ENCODE measurements at regions not wholly inside any gene's neighbourhood (a gene's known extent, or its start where the extent isn't known, plus 50 kb on each side); places are given as distances from the start of the nearest gene placed in this dataset.
"Not testable (repeated sequence)": the region's sequence is repeated elsewhere in the genome, so short reads cannot be mapped to it uniquely, and the experiment has no call there.

DNA sequence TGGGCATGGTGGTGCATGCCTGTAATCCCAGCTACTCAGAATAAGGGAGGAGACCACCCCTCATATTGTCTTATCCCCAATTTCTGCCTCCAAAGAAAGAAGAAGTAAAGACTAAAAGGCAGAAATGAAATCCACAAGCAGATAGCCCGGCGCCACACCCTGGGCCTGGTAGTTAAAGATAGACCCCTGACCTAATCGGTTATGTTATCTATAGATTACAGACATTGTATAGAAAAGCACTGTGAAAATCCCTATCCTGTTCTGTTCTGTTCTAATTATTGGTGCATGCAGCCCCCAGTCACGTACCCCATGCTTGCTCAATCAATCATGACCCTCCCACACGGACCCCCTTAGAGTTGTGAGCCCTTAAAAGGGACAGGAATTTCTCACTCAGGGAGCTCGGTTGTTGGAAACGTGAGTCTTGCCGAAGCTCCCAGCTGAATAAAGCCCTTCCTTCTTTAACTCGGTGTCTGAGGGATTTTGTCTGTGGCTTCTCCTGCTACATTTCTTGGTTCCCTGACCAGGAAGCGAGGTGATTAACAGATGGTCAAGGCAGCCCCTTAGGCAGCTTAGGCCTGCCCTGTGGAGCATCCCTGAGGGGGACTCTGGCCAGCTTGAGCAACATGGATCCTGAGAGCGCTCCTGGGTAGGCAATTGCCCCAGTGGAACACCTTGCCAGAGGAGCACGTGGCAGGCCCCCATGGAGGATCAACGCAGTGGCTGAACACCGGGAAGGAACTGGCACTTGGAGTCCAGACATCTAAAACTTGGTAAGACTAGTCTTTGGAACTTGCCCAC, 188.7 kb upstream of the NDUFV2 start:
- not testable (repeated sequence) for DNase-seq

GRCh38 chr18:8914404-8915264, 187.9 kb upstream of the NDUFV2 start:
- DNase-seq = not testable (repeated sequence)

- not testable (repeated sequence) for DNase-seq
Measured at GRCh38 chr18:8920856-8921787, 181.4 kb upstream of the NDUFV2 start.

DNA sequence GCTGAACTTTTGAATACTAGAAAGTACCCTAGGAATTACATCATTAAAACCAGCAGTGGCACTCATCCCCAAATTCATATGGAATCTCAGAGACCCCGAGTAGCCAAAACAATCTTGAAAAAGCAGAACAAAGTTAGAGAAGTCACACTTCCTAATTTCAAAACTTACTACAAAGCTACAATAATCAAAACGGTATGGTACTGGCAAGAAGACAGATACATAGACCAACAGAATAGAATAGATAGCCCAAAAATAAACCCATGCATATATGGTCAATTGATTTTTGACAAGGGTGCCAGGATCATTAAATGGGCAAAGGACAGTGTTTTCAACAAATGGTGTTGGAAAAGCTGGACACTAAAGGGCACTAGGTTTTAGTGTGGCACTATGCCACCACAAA, 176.0 kb upstream of the NDUFV2 start:
- no peak for DNase-seq

GRCh38 chr18:8928044-8928443, 174.5 kb upstream of the NDUFV2 start:
- DNase-seq = no peak

DNA sequence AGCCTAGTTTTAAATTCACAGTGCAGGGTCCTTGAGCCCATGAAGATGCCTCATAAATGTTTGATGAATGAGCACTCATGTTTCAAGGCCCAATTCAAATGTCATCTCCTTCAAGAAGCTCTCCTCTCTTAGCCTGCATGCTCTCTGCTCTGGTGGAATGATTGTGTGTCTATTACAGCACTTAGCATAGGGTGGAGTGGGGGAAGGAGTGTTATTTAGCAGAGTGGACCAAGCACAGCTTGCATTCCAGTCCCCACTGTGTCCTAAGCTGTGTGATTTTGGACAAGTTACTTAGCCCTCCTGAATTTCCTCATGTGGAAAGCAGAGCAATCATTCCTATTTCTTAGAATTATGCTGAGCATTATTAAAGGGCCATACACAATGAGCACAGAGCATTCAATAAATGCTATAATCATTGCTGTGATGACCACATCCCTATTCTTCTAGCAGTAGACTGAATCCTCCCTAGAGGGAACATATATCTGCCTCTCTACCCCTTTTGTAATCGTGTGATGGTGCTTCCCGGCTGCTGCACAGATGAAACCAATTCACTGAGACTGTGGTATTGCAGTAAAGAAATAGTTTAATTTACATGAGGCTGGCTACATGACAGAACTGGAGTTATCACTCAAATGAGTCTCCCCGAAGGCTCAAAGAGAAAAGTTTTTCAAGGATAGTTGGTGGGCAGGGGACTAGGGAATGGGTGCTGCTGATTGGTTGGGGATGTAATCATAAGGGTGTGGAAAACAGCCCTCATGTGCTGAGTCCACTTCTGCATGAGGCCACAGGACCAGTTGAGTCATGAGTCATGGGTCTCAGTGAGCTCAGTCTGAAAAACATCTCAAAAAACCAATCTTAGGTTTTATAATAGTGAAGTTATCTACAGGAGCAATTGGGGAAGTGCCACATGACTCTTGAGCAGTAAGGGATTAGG, 173.4 kb upstream of the NDUFV2 start:
- no peak for DNase-seq

DNA sequence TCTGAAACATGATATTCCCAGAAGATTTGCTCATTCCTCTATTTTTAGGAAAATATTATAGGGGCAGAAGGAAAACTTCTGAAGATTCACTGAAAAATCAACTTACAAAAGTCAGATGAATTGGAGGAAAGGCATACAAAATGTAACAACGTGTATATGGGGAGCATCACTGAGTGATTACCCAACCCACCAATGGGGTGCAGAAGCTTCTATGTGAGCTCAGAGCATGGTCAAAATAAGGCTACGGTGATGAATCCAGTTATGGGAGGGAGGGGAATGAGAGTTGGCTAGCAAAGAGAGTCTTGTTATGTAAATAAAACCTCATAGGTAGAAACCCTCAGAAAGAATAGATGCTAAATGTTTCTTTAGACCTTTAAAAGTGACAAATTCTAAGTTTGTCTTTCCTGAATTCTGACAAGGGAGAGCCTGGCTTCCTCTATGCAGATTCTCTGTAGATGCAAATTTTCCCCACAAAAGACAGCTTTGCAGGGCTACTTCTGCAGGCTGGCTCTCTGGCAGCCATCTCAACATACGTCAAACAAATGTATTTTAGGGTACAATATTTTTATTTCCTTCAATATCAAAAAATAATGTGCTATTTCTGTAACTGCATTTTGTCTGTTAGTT, 171.4 kb upstream of the NDUFV2 start:
- DNase-seq = no peak

DNA sequence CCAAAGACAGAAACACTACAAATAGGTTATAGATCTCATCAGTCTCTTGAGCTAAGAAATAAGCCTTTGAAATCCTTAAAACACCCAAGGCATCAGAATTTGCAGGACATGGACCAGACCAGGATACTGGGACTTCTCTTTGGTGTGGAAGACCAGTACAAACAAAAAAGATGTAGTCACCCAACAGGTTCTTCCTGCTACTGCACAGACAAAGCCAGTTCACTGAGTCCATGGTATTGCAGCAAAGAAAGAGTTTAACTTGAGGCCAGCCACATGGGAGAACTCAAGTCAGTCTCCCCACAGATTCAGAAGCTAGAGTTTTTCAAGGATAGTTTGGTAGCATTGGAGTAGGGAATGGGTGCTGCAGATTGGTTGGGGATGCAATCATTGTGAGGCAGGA, 169.6 kb upstream of the NDUFV2 start:
- DNase-seq = no peak

GRCh38 chr18:8933714-8934284, 168.7 kb upstream of the NDUFV2 start:
- no peak for DNase-seq

- not testable (repeated sequence) for DNase-seq
Measured at GRCh38 chr18:8935346-8935745, 167.2 kb upstream of the NDUFV2 start.

- no peak for DNase-seq
Measured at GRCh38 chr18:8936619-8937018, 165.9 kb upstream of the NDUFV2 start.

- no peak for DNase-seq
Measured at GRCh38 chr18:8937160-8938094, 165.1 kb upstream of the NDUFV2 start.

DNA sequence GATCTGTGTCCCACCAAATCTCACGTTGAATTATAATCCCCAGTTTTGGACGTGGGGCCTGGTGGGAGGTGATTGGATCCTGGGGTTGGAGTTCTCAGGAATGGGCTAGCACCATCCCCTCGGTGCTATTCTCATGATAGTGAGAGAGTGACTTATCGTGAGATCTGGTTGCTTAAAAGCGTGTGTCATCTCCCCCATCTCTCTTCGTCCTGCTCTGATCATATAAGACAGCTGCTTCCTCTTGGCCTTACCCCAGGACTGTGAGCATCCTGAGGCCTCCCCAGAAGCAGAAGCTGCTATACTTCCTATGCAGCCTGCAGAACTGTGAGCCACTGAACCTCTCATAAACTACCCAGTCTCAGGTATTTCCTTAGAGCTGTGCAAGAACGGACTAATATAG, 163.7 kb upstream of the NDUFV2 start:
- no peak for DNase-seq

GRCh38 chr18:8942021-8942908, 160.2 kb upstream of the NDUFV2 start:
- no peak for DNase-seq

- no peak for DNase-seq
Measured at GRCh38 chr18:8942909-8943545, 159.5 kb upstream of the NDUFV2 start.

DNA sequence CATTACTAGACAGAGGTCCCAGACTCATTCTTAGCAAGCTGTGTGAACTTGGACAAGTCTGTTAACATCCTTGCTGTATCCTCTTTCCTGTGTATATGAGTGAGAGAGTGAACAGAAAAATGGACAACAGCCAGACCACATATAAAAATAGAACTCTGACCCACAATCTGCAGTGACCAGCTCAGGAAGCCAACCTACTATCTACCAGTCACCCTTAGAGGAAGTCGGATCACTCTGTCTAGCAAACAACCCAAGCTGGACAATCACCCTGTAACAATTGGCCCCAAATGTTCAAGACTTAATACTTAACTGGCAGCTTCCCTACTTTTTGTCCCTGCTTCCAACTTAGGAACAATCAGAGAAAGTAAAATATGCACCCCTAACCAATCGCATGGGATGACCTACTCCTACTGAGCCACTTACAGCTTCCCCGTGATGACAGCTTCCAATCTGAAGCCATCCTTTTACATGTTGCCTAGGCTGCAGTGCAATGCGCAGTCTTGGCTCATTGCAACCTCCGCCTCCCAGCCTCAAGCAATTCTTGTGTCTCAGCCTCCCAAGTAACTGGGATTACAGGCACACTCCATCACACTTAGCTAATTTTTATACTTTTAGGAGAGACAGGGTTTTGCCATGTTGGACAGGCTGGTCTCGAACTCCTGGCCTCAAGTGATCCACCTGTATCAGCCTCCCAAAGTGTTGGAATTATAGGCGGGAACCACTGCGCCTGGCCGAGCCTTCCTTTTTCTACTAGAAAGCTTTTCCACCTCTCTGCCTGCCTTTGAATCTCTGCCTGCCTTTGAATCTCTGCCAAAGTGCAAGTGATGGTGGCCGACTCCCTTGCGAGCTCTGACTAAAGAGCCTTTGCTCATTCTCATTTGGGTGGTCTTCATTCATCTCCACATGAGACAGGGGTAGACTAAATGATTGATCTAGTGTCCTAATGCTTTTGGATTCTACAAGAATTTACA, 158.3 kb upstream of the NDUFV2 start:
- DNase-seq = no peak

DNA sequence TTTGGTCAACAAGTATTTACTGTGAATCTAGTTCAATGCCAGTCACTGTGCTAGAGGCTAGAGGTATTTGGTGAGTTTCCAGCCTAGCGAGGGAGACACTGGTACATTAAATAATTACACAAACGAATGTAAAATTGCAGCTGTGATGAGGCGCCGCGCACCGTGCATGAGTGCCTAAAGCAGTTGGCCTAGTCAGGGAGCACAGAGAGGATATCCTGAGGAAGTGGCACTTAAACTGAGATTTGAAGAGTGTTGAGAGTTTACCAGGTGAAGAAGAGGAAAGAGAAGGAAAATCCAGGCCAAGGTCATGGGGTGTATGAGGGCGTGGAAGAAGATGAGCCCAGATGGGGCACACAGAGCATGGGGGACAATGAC, 157.6 kb upstream of the NDUFV2 start:
- DNase-seq = no peak
